ENCODE measurements at regions not wholly inside any gene's neighbourhood (a gene's known extent, or its start where the extent isn't known, plus 50 kb on each side); places are given as distances from the start of the nearest gene placed in this dataset.

GRCh38 chr18:55790296-55790695, 202.3 kb upstream of the TCF4 start:
- no peak overlapping the region for H3K4me3 ChIP-seq
- ChIA-PET CTCF (no interaction called here), POLR2A (no interaction called here)
- ATAC-seq (peak; percentile 66 to 71; a peak in 5 of 6 replicates), FAIRE-seq (no peak), DNase-seq (ENCODE audit: low read depth in 1 of 2, low spot score in 1 of 2) (peak; percentile 4 to 41)
- H3K4me1 ChIP-seq: peaks cover 8% of the 10 kb centered on the region; the same call in 1 of the 3 replicates
- peak overlapping the region; percentile 51; the same call in 2 of the 3 replicates for H3K4me2 ChIP-seq
- no peaks in the 10 kb centered on the region for H3K9me3 ChIP-seq
- H3K27ac ChIP-seq: peak overlapping the region; percentile 75 to 79
- TF ChIP-seq SMC3 (IDR thresholded peaks at IDR 0.05) (no peak), HOXB5 (CRISPR knock-in tag; IDR thresholded peaks at IDR 0.05) (no peak), FOSL2 (IDR thresholded peaks at IDR 0.05) (peak; percentile 44; the same call in 1 of the 2 replicates), FOSL2 (CRISPR knock-in tag; IDR thresholded peaks at IDR 0.05) (peak; percentile 30; the same call in 1 of the 2 replicates), JUNB (IDR thresholded peaks at IDR 0.05) (peak; percentile 57)

GRCh38 chr18:55787536-55788073, 199.6 kb upstream of the TCF4 start:
- H3K4me1 ChIP-seq: peaks cover 8% of the 10 kb centered on the region; the same call in 1 of the 3 replicates
- no peak overlapping the region for H3K27ac ChIP-seq
- ATAC-seq (no peak), FAIRE-seq (no peak), DNase-seq (ENCODE audit: low read depth in 1 of 2, low spot score in 1 of 2) (no peak)
- no peak overlapping the region for H3K4me2 ChIP-seq
- ChIA-PET POLR2A (no interaction called here), CTCF (interaction anchor here (0.6 kb wide), 1 partner anchor 11 kb away, joined by 3 read pairs; no protein-coding TSS in a partner anchor)
- no peak for TF ChIP-seq RAD21 (conservative IDR thresholded peaks at IDR 0.05 in 1 of 2, IDR thresholded peaks at IDR 0.05 in 1 of 2)
- no peak for TF ChIP-seq CEBPB (IDR thresholded peaks at IDR 0.05)
- TF ChIP-seq ATOH8 (CRISPR knock-in tag; IDR thresholded peaks at IDR 0.05; ENCODE audit: low read depth): no peak
- TF ChIP-seq E2F6 (IDR thresholded peaks at IDR 0.05; ENCODE audit: borderline replicate concordance, low read depth): no peak
- TF ChIP-seq TFCP2L1 (CRISPR knock-in tag; IDR thresholded peaks at IDR 0.05): no peak
- no peaks in the 10 kb centered on the region for H3K9me3 ChIP-seq
- 48% methylated on average over 3 of the region's 3 CpGs for WGBS (ENCODE audit: missing lambda C conversion rate)
- H3K4me3 ChIP-seq: no peak overlapping the region

GRCh38 chr18:55786651-55787272, 198.8 kb upstream of the TCF4 start:
- ATAC-seq (no peak), DNase-seq (ENCODE audit: low read depth in 1 of 2, low spot score in 1 of 2) (no peak), FAIRE-seq (no peak)
- Histone ChIP-seq H3K4me3 (no peak overlapping the region), H3K9me3 (no peaks in the 10 kb centered on the region), H3K4me1 (peaks cover 8% of the 10 kb centered on the region; the same call in 1 of the 3 replicates), H3K4me2 (no peak overlapping the region), H3K27ac (no peak overlapping the region)
- POLR2A ChIA-PET: no interaction called here
- CTCF ChIA-PET: interaction anchor here (0.7 to 1.3 kb wide), 2 partner anchors 9 to 138 kb away, joined by 3 to 4 read pairs; no protein-coding TSS in a partner anchor
- 39% methylated on average over 2 of the region's 2 CpGs for WGBS (ENCODE audit: missing lambda C conversion rate)
- TF ChIP-seq MAX (IDR thresholded peaks at IDR 0.05): no peak
- no peak for TF ChIP-seq ESRRA (IDR thresholded peaks at IDR 0.05; ENCODE audit: borderline replicate concordance, low read length)
- no peak for TF ChIP-seq RCOR1 (IDR thresholded peaks at IDR 0.05; ENCODE audit: low read depth, low read length)
- TF ChIP-seq PHF8 (IDR thresholded peaks at IDR 0.05; ENCODE audit: borderline replicate concordance, low read depth): no peak

- ChIA-PET CTCF (interaction anchor here (1.3 kb wide), 1 partner anchor 549 kb away, joined by 5 read pairs; no protein-coding TSS in a partner anchor), POLR2A (no interaction called here)
- TF ChIP-seq MAX (IDR thresholded peaks at IDR 0.05): no peak
- TF ChIP-seq ZNF302 (CRISPR knock-in tag; IDR thresholded peaks at IDR 0.05): no peak
- TF ChIP-seq REST (IDR thresholded peaks at IDR 0.05): no peak
These were observed 195.9 kb upstream of the TCF4 start for GRCh38 chr18:55783921-55784320.

More at GRCh38 chr18:55783921-55784320, 195.9 kb upstream of the TCF4 start:
- WGBS (ENCODE audit: missing lambda C conversion rate): 38% methylated on average over 2 of the region's 2 CpGs
- ATAC-seq (no peak), FAIRE-seq (no peak), DNase-seq (ENCODE audit: low read depth in 1 of 2, low spot score in 1 of 2) (no peak)
- no peaks in the 10 kb centered on the region for H3K9me3 ChIP-seq
- no peak overlapping the region for H3K4me3 ChIP-seq
- H3K4me2 ChIP-seq: no peak overlapping the region
- no peaks in the 10 kb centered on the region for H3K4me1 ChIP-seq
- no peak overlapping the region for H3K27ac ChIP-seq
